ENCODE measurements at regions not wholly inside any gene's neighbourhood (a gene's known extent, or its start where the extent isn't known, plus 50 kb on each side); places are given as distances from the start of the nearest gene placed in this dataset.

DNA sequence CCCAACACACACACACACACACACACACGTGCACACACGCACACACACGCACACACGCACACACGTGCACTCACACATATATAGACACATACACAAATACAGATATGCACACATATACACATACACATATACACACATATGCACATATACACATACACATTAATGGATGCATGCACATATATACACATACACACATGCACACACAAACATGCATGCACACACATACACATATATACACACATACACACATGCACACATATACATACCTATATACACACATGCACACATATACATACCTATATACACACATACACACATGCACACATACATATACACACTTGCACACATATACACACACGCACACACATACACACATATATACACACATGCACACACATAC, 312.4 kb upstream of the PFKP start:
- no peak for DNase-seq
- no peak overlapping the region for H3K27ac ChIP-seq
- intact Hi-C loops (cut with DNase I), result no loop called here
- H3K4me3 ChIP-seq, result no peak overlapping the region
- TF ChIP-seq POLR2AphosphoS5 (IDR thresholded peaks at IDR 0.05) (no peak), EP300 (IDR thresholded peaks at IDR 0.05) (no peak), POLR2A (IDR thresholded peaks at IDR 0.05) (no peak)
- TF ChIP-seq, protein P1, sequence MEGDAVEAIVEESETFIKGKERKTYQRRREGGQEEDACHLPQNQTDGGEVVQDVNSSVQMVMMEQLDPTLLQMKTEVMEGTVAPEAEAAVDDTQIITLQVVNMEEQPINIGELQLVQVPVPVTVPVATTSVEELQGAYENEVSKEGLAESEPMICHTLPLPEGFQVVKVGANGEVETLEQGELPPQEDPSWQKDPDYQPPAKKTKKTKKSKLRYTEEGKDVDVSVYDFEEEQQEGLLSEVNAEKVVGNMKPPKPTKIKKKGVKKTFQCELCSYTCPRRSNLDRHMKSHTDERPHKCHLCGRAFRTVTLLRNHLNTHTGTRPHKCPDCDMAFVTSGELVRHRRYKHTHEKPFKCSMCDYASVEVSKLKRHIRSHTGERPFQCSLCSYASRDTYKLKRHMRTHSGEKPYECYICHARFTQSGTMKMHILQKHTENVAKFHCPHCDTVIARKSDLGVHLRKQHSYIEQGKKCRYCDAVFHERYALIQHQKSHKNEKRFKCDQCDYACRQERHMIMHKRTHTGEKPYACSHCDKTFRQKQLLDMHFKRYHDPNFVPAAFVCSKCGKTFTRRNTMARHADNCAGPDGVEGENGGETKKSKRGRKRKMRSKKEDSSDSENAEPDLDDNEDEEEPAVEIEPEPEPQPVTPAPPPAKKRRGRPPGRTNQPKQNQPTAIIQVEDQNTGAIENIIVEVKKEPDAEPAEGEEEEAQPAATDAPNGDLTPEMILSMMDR (IDR thresholded peaks at IDR 0.05), result no peak
- no peaks in the 10 kb centered on the region for H3K27me3 ChIP-seq
- H3K36me3 ChIP-seq, result no peaks in the 10 kb centered on the region
- H3K9me3 ChIP-seq, result no peaks in the 10 kb centered on the region
- 64 to 71% methylated on average over 6 of the region's 6 CpGs for WGBS, 2 donors
- H3K4me1 ChIP-seq, result no peaks in the 10 kb centered on the region

DNA sequence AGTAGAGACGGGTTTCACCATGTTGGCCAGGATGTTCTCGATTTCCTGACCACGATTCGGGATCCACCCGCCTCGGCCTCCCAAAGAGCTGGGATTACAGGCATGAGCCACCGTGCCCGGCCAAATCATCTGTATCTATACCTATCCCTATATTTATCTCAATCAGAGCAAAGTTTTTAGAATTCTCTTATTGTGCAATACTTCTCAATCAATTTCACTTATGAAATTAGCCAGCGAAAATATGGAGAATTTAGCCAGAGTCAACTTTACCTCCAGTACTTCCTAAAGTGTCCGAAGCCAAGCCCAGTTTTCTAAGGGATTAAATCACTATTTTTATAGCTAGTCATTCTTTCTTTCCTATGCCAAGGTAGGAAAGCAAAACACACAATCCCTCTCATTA, 319.1 kb upstream of the PFKP start:
- H3K36me3 ChIP-seq, result no peaks in the 10 kb centered on the region
- intact Hi-C loops (cut with DNase I), result no loop called here
- no peak overlapping the region for H3K4me3 ChIP-seq
- no peak for DNase-seq
- H3K27ac ChIP-seq, result no peak overlapping the region
- no peaks in the 10 kb centered on the region for H3K9me3 ChIP-seq
- 87 to 93% methylated on average over 10 of the region's 10 CpGs for WGBS, 2 donors
- no peaks in the 10 kb centered on the region for H3K27me3 ChIP-seq
- TF ChIP-seq EP300 (IDR thresholded peaks at IDR 0.05) (no peak), POLR2AphosphoS5 (IDR thresholded peaks at IDR 0.05) (no peak), POLR2A (IDR thresholded peaks at IDR 0.05) (no peak)
- TF ChIP-seq, protein P1 (IDR thresholded peaks at IDR 0.05), result no peak
- H3K4me1 ChIP-seq, result no peaks in the 10 kb centered on the region

DNA sequence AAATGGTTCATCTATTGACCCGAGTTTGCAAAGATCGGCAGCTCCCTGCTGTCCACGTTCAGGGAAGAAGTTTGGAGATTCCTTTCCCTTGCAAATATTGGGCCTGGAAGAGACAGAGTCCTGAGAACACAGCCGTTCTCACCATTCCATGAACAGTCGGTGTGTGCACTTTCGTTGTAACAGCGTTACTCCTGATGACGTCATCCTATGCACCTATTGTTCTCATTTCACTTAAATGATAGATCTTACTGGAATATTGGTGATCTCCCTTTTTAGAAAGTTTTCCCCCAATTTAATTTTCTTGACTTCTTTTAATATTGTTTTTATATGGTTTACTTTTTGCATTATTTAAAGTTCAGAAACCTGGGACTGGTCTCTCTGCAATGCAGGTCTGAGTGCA, 320.7 kb upstream of the PFKP start:
- Histone ChIP-seq H3K4me1 (no peaks in the 10 kb centered on the region), H3K36me3 (no peaks in the 10 kb centered on the region), H3K27ac (no peak overlapping the region), H3K4me3 (no peak overlapping the region), H3K9me3 (no peaks in the 10 kb centered on the region), H3K27me3 (no peaks in the 10 kb centered on the region)
- TF ChIP-seq EP300 (IDR thresholded peaks at IDR 0.05), result no peak
- TF ChIP-seq POLR2AphosphoS5 (IDR thresholded peaks at IDR 0.05), result no peak
- TF ChIP-seq POLR2A (IDR thresholded peaks at IDR 0.05), result no peak
- TF ChIP-seq, protein P1 (IDR thresholded peaks at IDR 0.05), result no peak
- DNase-seq, result no peak
- intact Hi-C loops (cut with DNase I), result no loop called here
- 90 to 92% methylated on average over 8 of the region's 8 CpGs for WGBS, 2 donors

DNA sequence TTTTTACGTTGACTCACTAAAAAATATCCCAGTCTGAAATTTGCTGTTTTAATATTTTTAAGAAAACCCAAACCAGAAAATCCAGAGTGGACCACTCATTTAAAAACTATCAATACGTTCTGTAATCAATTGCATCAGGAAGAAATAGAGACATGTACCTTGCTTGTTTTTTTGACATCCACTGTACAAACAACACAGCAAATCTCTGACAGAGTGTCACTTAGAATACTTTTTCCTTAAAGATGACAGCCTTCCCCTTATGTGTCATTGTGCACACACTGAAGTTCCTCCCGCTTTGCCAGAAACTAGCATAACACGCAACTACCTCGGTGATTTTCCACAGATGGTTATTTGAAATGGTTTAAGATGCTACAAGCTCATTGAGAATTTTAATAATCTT, 321.7 kb upstream of the PFKP start:
- Histone ChIP-seq H3K9me3 (no peaks in the 10 kb centered on the region), H3K27me3 (no peaks in the 10 kb centered on the region), H3K36me3 (no peaks in the 10 kb centered on the region), H3K27ac (no peak overlapping the region), H3K4me3 (no peak overlapping the region), H3K4me1 (no peaks in the 10 kb centered on the region)
- intact Hi-C loops (cut with DNase I), result no loop called here
- no peak for DNase-seq
- 78 to 89% methylated on average over 5 of the region's 5 CpGs for WGBS, 2 donors
- TF ChIP-seq EP300 (IDR thresholded peaks at IDR 0.05) (no peak), POLR2AphosphoS5 (IDR thresholded peaks at IDR 0.05) (no peak), POLR2A (IDR thresholded peaks at IDR 0.05) (no peak)
- TF ChIP-seq, protein P1 (IDR thresholded peaks at IDR 0.05), result no peak

DNA sequence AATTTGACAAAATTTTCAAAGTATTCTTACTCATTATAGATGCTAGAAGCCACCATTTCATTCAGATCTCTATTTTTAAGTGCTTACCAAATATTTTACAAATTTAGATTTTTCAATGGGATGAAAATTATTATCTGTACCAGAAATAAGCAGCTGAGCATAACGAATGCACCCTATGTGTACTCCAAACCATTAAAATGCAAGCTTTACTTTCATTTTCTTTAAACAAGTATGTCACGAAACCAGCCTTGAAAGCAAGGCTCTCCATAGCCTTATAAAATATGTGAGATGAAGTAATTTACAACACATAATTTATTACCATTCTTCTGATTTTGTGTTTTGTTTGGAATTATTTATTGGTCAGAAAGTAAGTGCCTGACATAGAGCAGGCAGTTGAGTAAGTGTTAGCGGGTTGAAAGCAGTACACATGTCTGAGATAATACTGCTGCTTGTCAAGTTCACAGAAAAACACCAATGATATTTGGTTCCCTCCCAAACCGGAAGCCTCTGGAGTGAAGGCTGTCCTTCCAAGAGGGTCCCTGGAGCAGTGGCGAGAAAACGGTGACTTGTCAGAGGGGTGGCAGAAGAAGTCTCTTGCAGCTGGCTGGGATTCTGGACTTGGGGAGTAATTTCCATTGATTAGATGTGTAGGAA, 322.7 kb upstream of the PFKP start:
- H3K27me3 ChIP-seq, result no peaks in the 10 kb centered on the region
- no peaks in the 10 kb centered on the region for H3K36me3 ChIP-seq
- 66 to 73% methylated on average over 6 of the region's 6 CpGs for WGBS, 2 donors
- no peak overlapping the region for H3K27ac ChIP-seq
- no peak for DNase-seq
- intact Hi-C loops (cut with DNase I), result no loop called here
- H3K4me1 ChIP-seq, result no peaks in the 10 kb centered on the region
- TF ChIP-seq POLR2A (IDR thresholded peaks at IDR 0.05) (no peak), POLR2AphosphoS5 (IDR thresholded peaks at IDR 0.05) (peak in 2 of 4 donors; percentile 30 to 32)
- H3K4me3 ChIP-seq, result peak overlapping the region in 3 of 4 donors; percentile 6 to 27 (median 10)
- H3K9me3 ChIP-seq, result no peaks in the 10 kb centered on the region

All from sigmoid colon (tissue), 6 donors.